SK-N-SH (cell line): ENCODE measurements at regions not wholly inside any gene's neighbourhood (a gene's known extent, or its start where the extent isn't known, plus 50 kb on each side); places are given as distances from the start of the nearest gene placed in this dataset.
A peak's percentile ranks its signal among the peaks of the same experiment; 100 is the strongest.

Source experiments
- CTCF ChIA-PET: fragments of 300-600, 350-600 bp; formaldehyde crosslinking; extraction: SDS; loops from one replicate; lab custom pipeline; 2021; lab: Yijun Ruan, JAX
- POLR2A ChIA-PET: fragments of 350-600 bp; sonication (Branson Sonifier 250); formaldehyde crosslinking; extraction: SDS; loops from one replicate; lab custom pipeline; 2020; ENCODE audit warnings: antibody characterized with exemption, inconsistent platforms; lab: Yijun Ruan, JAX
- DNase-seq: peaks from one replicate; pipeline ENCODE4 v3.0.0; 2012
- H2AFZ ChIP-seq: fragments of 200-600 bp; sonication (generic); 2 replicates; pipeline ENCODE4 v1.8.1; 2016; ENCODE audit warnings: antibody characterized with exemption, mild to moderate bottlenecking, low read depth
- H3F3A ChIP-seq: fragments of 200-600 bp; sonication (generic); replicated peaks from 2 replicates; pipeline ENCODE3; 2016; ENCODE audit warnings: antibody characterized with exemption, mild to moderate bottlenecking; ENCODE audit not compliant: insufficient read depth
- H3K27ac ChIP-seq, 2 experiments: fragments of 200-500 bp in 1 of 2; fragments of 200-600 bp in 1 of 2; sonication (Bioruptor generic) in 1 of 2; sonication (generic), shearing (Covaris generic) in 1 of 2; 2 replicates each; pipeline versions ENCODE4 v1.5.1 to v1.6.1; 2014 to 2016; ENCODE audit warnings: low read depth in 2 of 2, inconsistent platforms in 1 of 2, low read length in 1 of 2, mild to moderate bottlenecking in 1 of 2, mixed read lengths in 1 of 2
- H3K27me3 ChIP-seq: fragments of 200-600 bp; sonication (generic), shearing (Covaris generic); 2 replicates; pipeline ENCODE4 v1.6.1; 2016; ENCODE audit warnings: mixed run types; ENCODE audit not compliant: insufficient read depth
- H3K36me3 ChIP-seq, 2 experiments: fragments of 200-500 bp in 1 of 2; fragments of 200-600 bp in 1 of 2; sonication (Bioruptor generic) in 1 of 2; sonication (generic) in 1 of 2; replicated peaks in 1 of 2; 2 replicates each; pipeline versions ENCODE3 to v1.5.1; 2014 to 2016; ENCODE audit warnings: low read length in 1 of 2, mild to moderate bottlenecking in 1 of 2; ENCODE audit not compliant: insufficient read depth in 2 of 2, control insufficient read depth in 1 of 2
- H3K4me1 ChIP-seq, 2 experiments: fragments of 200-500 bp in 1 of 2; fragments of 200-600 bp in 1 of 2; sonication (Bioruptor generic) in 1 of 2; sonication (generic), shearing (Covaris generic) in 1 of 2; 2 replicates each; pipeline versions ENCODE4 v1.5.1 to v1.6.1; 2014 to 2016; ENCODE audit warnings: low read depth in 1 of 2, low read length in 1 of 2, mixed run types in 1 of 2; ENCODE audit not compliant: insufficient read depth in 2 of 2, control insufficient read depth in 1 of 2
- H3K4me2 ChIP-seq: fragments of 200-600 bp; sonication (generic), shearing (Covaris generic); 2 replicates; pipeline ENCODE4 v1.6.1; 2017; ENCODE audit warnings: mixed run types
- H3K4me3 ChIP-seq, 2 experiments: fragments of 200-500 bp in 1 of 2; fragments of 200-600 bp in 1 of 2; sonication (Bioruptor generic) in 1 of 2; sonication (generic), shearing (Covaris generic) in 1 of 2; 2 replicates each; pipeline versions ENCODE4 v1.5.1 to v1.8.1; 2014 to 2016; ENCODE audit warnings: low read depth in 2 of 2, inconsistent platforms in 1 of 2, low read length in 1 of 2, mild to moderate bottlenecking in 1 of 2, mixed read lengths in 1 of 2, moderate library complexity in 1 of 2
- H3K79me2 ChIP-seq: fragments of 200-600 bp; sonication (generic); 2 replicates; pipeline ENCODE4 v1.8.1; 2017; ENCODE audit warnings: mild to moderate bottlenecking; ENCODE audit not compliant: insufficient read depth
- H3K9ac ChIP-seq: fragments of 200-600 bp; sonication (generic); 2 replicates; pipeline ENCODE4 v1.6.1; 2017; ENCODE audit warnings: mixed run types
- H3K9me2 ChIP-seq: fragments of 200-600 bp; sonication (generic); 2 replicates; pipeline ENCODE4 v1.6.1; 2017; ENCODE audit warnings: mixed run types
- H3K9me3 ChIP-seq: fragments of 200-600 bp; sonication (generic); 2 replicates; pipeline ENCODE4 v1.6.1; 2017; ENCODE audit warnings: mixed run types, mild to moderate bottlenecking, moderate library complexity
- H4K20me1 ChIP-seq: fragments of 200-600 bp; sonication (generic); 2 replicates; pipeline ENCODE4 v1.6.1; 2017; ENCODE audit warnings: mild to moderate bottlenecking, mixed run types; ENCODE audit not compliant: insufficient read depth
- CHD2 ChIP-seq: fragments of 150-350 bp; IDR thresholded peaks from 2 replicates; pipeline ENCODE4 v1.6.1; 2018; ENCODE audit warnings: low read length; ENCODE audit not compliant: partially characterized antibody
- ELF1 ChIP-seq: IDR thresholded peaks from 2 replicates; pipeline ENCODE4 v1.4.0; 2012
- EP300 ChIP-seq, 2 experiments: IDR thresholded peaks; 2 replicates each; pipeline versions ENCODE4 v1.4.0 to v1.6.1; 2012; ENCODE audit warnings: borderline replicate concordance in 1 of 2, low read depth in 1 of 2, low read length in 1 of 2
- EZH2phosphoT487 ChIP-seq: fragments of 200-600 bp; sonication (generic); IDR thresholded peaks from 2 replicates; pipeline ENCODE4 v1.6.1; 2017; ENCODE audit warnings: low read depth, mixed run types, mild to moderate bottlenecking, antibody characterized with exemption, moderate library complexity, borderline replicate concordance
- FOXJ3 ChIP-seq: sonication (generic); formaldehyde crosslinking; IDR thresholded peaks from 2 replicates; pipeline ENCODE4 v1.5.1; 2020; ENCODE audit warnings: mild to moderate bottlenecking, missing genetic modification reagents
- GABPA ChIP-seq: IDR thresholded peaks from 2 replicates; pipeline ENCODE4 v1.4.0; 2012; ENCODE audit warnings: low read depth, mild to moderate bottlenecking
- GATA2 ChIP-seq: sonication (generic); formaldehyde crosslinking; IDR thresholded peaks from 2 replicates; pipeline ENCODE4 v1.5.0; 2020; ENCODE audit warnings: mild to moderate bottlenecking, missing genetic modification reagents
- NFIC ChIP-seq: IDR thresholded peaks from 2 replicates; pipeline ENCODE4 v1.4.0; 2012; ENCODE audit warnings: borderline replicate concordance
- NRF1 ChIP-seq: IDR thresholded peaks from 2 replicates; pipeline ENCODE4 v1.6.1; 2012; ENCODE audit warnings: low read depth, mild to moderate bottlenecking, low read length
- POLR2AphosphoS5 ChIP-seq: IDR thresholded peaks from 2 replicates; pipeline ENCODE4 v1.6.1; 2012; ENCODE audit warnings: low read depth, low read length
- RFX5 ChIP-seq: IDR thresholded peaks from 2 replicates; pipeline ENCODE4 v1.6.1; 2012; ENCODE audit warnings: mild to moderate bottlenecking, improper control_type of control experiment, low read length
- RXRA ChIP-seq: IDR thresholded peaks from 2 replicates; pipeline ENCODE4 v1.4.0; 2012; ENCODE audit warnings: low read depth, mild to moderate bottlenecking, borderline replicate concordance
- SMC3 ChIP-seq: IDR thresholded peaks from 2 replicates; pipeline ENCODE4 v1.6.1; 2012; ENCODE audit warnings: low read depth, low read length, improper control_type of control experiment
- TEAD4 ChIP-seq: IDR thresholded peaks from 2 replicates; pipeline ENCODE4 v1.4.0; 2012; ENCODE audit warnings: mild to moderate bottlenecking, borderline replicate concordance; ENCODE audit not compliant: insufficient read depth
- WGBS: methylation state at CpG from one replicate; pipeline ENCODE4 v1.1.6; 2017; ENCODE audit warnings: low lambda C conversion rate; 5-methylcytosine and 5-hydroxymethylcytosine counted together
- TF ChIP-seq, protein P1 (sequence below): fragments of 150-350 bp; IDR thresholded peaks from 2 replicates; pipeline ENCODE4 v1.6.1; 2016; ENCODE audit warnings: mild to moderate bottlenecking, low read depth, low read length
- TF ChIP-seq, protein P2 (sequence below): IDR thresholded peaks from 2 replicates; pipeline ENCODE4 v1.4.0; 2012; ENCODE audit warnings: low read depth, borderline replicate concordance
- TF ChIP-seq, protein P3 (sequence below): fragments of 200-600 bp; sonication (generic); IDR thresholded peaks from 2 replicates; pipeline ENCODE4 v1.6.1; 2017; ENCODE audit warnings: antibody characterized with exemption, mild to moderate bottlenecking, moderate library complexity
- TF ChIP-seq, protein P4 (sequence below): IDR thresholded peaks from 2 replicates; pipeline ENCODE4 v1.6.1; 2012; ENCODE audit warnings: mild to moderate bottlenecking, low read depth, low read length, moderate library complexity

DNA sequence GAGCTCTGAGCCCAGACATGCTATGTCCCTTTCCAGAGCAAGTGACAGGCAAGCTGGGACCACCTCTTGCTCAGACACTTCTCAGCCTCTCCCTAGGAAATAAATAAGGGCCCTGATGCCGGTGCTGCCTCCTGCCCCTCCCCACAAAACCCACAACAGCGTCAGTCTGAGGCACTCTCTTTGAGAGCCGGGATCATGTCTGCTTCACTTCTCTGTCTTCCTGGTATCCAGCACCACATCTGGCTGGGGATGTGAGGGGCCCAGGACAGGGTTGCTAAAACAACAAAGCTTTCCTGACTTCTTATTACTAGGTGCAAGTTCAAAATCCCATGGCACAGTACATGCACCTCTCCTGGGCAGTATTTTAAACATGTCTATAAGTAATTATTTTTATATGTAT, 103.9 kb upstream of the GLI2 start (continued):
- no peak for TF ChIP-seq POLR2AphosphoS5
- TF ChIP-seq RXRA = no peak

DNA sequence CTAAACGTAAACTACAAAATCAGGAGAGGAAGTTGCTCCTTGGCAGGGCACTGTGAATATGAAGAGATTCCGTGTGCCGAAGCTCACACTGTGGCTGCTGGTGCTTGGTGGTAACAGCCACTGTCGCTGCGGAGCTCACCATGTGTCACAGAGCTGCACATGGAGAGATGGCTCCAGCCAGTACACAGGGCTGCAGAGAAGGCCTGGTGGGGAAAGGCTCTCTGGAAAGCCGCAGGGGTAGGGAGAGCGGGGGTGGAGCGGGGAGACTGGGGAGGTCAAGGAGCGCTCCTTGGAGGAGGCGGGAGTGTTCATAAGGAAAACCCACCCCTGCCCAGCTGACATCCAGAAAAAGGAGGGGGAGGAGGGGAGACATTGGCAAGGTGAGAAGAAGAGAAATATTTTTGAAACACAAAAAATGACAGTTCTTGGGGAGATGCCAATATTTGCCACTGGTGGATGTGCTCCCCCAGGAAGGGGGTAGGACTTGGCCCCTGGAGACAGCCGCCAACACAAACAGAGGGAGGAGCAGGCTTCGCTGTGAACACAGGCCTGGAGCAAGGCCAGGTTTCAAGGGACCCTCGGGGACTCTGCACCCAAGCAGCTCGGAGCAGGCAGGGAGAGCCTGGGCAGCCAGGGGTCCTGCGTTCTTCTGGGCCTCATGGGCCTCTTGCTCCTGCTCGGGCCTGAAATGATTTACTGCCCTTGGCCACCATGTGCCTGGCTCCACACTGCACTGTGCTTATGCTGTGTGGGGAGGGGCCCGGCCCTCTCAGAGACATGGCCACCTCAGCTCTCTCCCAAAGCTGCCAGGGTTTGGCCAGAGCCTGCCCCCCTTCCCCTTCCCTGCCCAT, 102.6 kb upstream of the GLI2 start:
- CTCF ChIA-PET = interaction anchor here (0.6 to 1.1 kb wide), 4 partner anchors 20 to 458 kb away, joined by 3 to 4 read pairs (median 3); no protein-coding TSS in a partner anchor
- Histone ChIP-seq H3K9ac (no peak overlapping the region), H3K4me1 (peaks cover 0 to 5% of the 10 kb centered on the region in 2 experiments; a peak in 1 of 4 replicates), H3K36me3 (no peaks in the 10 kb centered on the region), H3K27ac (no peak overlapping the region), H3K9me2 (no peaks in the 10 kb centered on the region), H3K9me3 (no peaks in the 10 kb centered on the region), H2AFZ (no peak overlapping the region), H3K27me3 (peaks cover 34% of the 10 kb centered on the region), H3K4me2 (no peak overlapping the region), H3K4me3 (no peak overlapping the region)
- POLR2A ChIA-PET = no interaction called here
- TF ChIP-seq, protein P1, sequence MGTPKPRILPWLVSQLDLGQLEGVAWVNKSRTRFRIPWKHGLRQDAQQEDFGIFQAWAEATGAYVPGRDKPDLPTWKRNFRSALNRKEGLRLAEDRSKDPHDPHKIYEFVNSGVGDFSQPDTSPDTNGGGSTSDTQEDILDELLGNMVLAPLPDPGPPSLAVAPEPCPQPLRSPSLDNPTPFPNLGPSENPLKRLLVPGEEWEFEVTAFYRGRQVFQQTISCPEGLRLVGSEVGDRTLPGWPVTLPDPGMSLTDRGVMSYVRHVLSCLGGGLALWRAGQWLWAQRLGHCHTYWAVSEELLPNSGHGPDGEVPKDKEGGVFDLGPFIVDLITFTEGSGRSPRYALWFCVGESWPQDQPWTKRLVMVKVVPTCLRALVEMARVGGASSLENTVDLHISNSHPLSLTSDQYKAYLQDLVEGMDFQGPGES = no peak
- TF ChIP-seq SMC3 (no peak), GABPA (no peak), RFX5 (no peak), EP300 (IDR thresholded peaks at IDR 0.05; ENCODE audit: borderline replicate concordance in 1 of 2, low read depth in 1 of 2, low read length in 1 of 2) (no peak), GATA2 (no peak), CHD2 (no peak), TEAD4 (no peak), EZH2phosphoT487 (no peak), ELF1 (no peak), NFIC (no peak), NRF1 (no peak), FOXJ3 (CRISPR knock-in tag) (no peak)
- TF ChIP-seq, protein P2, sequence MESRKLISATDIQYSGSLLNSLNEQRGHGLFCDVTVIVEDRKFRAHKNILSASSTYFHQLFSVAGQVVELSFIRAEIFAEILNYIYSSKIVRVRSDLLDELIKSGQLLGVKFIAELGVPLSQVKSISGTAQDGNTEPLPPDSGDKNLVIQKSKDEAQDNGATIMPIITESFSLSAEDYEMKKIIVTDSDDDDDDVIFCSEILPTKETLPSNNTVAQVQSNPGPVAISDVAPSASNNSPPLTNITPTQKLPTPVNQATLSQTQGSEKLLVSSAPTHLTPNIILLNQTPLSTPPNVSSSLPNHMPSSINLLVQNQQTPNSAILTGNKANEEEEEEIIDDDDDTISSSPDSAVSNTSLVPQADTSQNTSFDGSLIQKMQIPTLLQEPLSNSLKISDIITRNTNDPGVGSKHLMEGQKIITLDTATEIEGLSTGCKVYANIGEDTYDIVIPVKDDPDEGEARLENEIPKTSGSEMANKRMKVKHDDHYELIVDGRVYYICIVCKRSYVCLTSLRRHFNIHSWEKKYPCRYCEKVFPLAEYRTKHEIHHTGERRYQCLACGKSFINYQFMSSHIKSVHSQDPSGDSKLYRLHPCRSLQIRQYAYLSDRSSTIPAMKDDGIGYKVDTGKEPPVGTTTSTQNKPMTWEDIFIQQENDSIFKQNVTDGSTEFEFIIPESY = no peak
- TF ChIP-seq, protein P3, sequence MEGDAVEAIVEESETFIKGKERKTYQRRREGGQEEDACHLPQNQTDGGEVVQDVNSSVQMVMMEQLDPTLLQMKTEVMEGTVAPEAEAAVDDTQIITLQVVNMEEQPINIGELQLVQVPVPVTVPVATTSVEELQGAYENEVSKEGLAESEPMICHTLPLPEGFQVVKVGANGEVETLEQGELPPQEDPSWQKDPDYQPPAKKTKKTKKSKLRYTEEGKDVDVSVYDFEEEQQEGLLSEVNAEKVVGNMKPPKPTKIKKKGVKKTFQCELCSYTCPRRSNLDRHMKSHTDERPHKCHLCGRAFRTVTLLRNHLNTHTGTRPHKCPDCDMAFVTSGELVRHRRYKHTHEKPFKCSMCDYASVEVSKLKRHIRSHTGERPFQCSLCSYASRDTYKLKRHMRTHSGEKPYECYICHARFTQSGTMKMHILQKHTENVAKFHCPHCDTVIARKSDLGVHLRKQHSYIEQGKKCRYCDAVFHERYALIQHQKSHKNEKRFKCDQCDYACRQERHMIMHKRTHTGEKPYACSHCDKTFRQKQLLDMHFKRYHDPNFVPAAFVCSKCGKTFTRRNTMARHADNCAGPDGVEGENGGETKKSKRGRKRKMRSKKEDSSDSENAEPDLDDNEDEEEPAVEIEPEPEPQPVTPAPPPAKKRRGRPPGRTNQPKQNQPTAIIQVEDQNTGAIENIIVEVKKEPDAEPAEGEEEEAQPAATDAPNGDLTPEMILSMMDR = no peak
- TF ChIP-seq, protein P4, sequence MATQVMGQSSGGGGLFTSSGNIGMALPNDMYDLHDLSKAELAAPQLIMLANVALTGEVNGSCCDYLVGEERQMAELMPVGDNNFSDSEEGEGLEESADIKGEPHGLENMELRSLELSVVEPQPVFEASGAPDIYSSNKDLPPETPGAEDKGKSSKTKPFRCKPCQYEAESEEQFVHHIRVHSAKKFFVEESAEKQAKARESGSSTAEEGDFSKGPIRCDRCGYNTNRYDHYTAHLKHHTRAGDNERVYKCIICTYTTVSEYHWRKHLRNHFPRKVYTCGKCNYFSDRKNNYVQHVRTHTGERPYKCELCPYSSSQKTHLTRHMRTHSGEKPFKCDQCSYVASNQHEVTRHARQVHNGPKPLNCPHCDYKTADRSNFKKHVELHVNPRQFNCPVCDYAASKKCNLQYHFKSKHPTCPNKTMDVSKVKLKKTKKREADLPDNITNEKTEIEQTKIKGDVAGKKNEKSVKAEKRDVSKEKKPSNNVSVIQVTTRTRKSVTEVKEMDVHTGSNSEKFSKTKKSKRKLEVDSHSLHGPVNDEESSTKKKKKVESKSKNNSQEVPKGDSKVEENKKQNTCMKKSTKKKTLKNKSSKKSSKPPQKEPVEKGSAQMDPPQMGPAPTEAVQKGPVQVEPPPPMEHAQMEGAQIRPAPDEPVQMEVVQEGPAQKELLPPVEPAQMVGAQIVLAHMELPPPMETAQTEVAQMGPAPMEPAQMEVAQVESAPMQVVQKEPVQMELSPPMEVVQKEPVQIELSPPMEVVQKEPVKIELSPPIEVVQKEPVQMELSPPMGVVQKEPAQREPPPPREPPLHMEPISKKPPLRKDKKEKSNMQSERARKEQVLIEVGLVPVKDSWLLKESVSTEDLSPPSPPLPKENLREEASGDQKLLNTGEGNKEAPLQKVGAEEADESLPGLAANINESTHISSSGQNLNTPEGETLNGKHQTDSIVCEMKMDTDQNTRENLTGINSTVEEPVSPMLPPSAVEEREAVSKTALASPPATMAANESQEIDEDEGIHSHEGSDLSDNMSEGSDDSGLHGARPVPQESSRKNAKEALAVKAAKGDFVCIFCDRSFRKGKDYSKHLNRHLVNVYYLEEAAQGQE = no peak
- TF ChIP-seq, all 33 proteins: peak for 0
- Histone ChIP-seq H3K79me2 (no peaks in the 10 kb centered on the region), H4K20me1 (no peaks in the 10 kb centered on the region), H3F3A (no peaks in the 10 kb centered on the region)
- WGBS = 58% methylated on average over 12 of the region's 17 CpGs
- DNase-seq = peak; percentile 33
